Peyer's patch (tissue), 4 donors: ENCODE measurements at regions not wholly inside any gene's neighbourhood (a gene's known extent, or its start where the extent isn't known, plus 50 kb on each side); places are given as distances from the start of the nearest gene placed in this dataset.

Experiments used
- POLR2A ChIP-seq, 2 donors: fragments of 450-650 bp; IDR thresholded peaks; one replicate each; pipeline ENCODE4 v1.5.1; 2017; ENCODE audit warnings: antibody characterized with exemption in 2 of 2, mild to moderate bottlenecking in 2 of 2, moderate library complexity in 2 of 2
- TF ChIP-seq, protein P1 (sequence below), 6 experiments: fragments of 450-650 bp in 4 of 6; fragments of 200-600 bp in 2 of 6; sonication (generic) in 1 of 6; IDR thresholded peaks; one replicate each; pipeline ENCODE4 v1.5.1; 2017 to 2019; ENCODE audit warnings: antibody characterized with exemption in 6 of 6, mild to moderate bottlenecking in 3 of 6, moderate library complexity in 1 of 6

DNA sequence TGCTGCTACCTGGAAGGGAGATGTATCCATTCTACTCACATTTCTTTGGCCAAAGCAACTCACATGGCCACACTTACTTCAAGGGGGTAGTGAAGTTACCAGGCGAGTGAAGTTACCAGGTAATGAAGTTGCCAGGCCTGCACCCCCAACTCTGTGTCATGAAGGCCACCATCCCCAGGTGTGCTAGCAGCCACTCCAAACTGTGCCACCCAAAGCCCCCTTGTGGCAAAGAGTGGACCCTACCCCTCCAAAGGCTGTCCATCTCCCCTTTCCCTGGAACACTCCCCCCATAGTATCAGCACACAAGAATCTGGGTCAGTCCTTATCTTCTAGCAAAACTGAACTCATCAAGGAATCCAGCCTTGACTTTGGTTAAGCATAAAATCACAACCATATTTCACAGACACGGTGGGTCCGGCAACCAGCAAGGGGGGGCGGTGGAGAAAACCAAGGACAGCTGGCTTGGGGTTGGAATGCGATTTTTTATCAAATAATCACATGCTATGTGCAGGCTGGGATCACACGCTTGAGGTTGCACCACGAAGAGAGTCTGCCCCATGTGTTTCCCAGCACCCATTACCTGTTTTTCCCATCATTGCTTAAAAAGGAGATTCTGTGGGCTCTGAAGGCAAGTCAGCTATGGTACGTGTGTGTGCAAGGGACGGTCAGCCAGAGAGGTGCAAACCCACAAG, 60.9 kb downstream of the ZFP36L2 start:
- TF ChIP-seq, protein P1, sequence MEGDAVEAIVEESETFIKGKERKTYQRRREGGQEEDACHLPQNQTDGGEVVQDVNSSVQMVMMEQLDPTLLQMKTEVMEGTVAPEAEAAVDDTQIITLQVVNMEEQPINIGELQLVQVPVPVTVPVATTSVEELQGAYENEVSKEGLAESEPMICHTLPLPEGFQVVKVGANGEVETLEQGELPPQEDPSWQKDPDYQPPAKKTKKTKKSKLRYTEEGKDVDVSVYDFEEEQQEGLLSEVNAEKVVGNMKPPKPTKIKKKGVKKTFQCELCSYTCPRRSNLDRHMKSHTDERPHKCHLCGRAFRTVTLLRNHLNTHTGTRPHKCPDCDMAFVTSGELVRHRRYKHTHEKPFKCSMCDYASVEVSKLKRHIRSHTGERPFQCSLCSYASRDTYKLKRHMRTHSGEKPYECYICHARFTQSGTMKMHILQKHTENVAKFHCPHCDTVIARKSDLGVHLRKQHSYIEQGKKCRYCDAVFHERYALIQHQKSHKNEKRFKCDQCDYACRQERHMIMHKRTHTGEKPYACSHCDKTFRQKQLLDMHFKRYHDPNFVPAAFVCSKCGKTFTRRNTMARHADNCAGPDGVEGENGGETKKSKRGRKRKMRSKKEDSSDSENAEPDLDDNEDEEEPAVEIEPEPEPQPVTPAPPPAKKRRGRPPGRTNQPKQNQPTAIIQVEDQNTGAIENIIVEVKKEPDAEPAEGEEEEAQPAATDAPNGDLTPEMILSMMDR (IDR thresholded peaks at IDR 0.05): no peak
- no peak for TF ChIP-seq POLR2A (IDR thresholded peaks at IDR 0.05)
